ENCODE measurements at regions not wholly inside any gene's neighbourhood (a gene's known extent, or its start where the extent isn't known, plus 50 kb on each side); places are given as distances from the start of the nearest gene placed in this dataset.

GRCh38 chr17:51422634-51423033, 162.3 kb downstream of the UTP18 start:
- Histone ChIP-seq H3K27me3 (replicated peaks) (no peaks in the 10 kb centered on the region), H3K27ac (no peak overlapping the region), H3K4me3 (ENCODE audit: low read depth, low read length) (no peak overlapping the region), H3K36me3 (replicated peaks) (no peaks in the 10 kb centered on the region)
- DNase-seq = no peak
- TF ChIP-seq CTCF (IDR thresholded peaks at IDR 0.05; ENCODE audit: low read depth, low read length, missing control alignments) = no peak
- in situ Hi-C loops (cut with HindIII; ENCODE audit: low pct_ligation_motif_present, low sequenced_read_pairs) = no loop called here

- in situ Hi-C loops (cut with HindIII; ENCODE audit: low pct_ligation_motif_present, low sequenced_read_pairs) = no loop called here
- Histone ChIP-seq H3K4me3 (ENCODE audit: low read depth, low read length) (no peak overlapping the region), H3K27ac (no peak overlapping the region), H3K36me3 (replicated peaks) (no peaks in the 10 kb centered on the region), H3K27me3 (replicated peaks) (no peaks in the 10 kb centered on the region)
- no peak for TF ChIP-seq CTCF (IDR thresholded peaks at IDR 0.05; ENCODE audit: low read depth, low read length, missing control alignments)
- DNase-seq = no peak
Observed at GRCh38 chr17:51423421-51424160, 163.2 kb downstream of the UTP18 start.

GRCh38 chr17:51425773-51426172, 165.4 kb downstream of the UTP18 start:
- H3K36me3 ChIP-seq (replicated peaks) = no peaks in the 10 kb centered on the region
- in situ Hi-C loops (cut with HindIII; ENCODE audit: low pct_ligation_motif_present, low sequenced_read_pairs) = no loop called here
- no peak overlapping the region for H3K27ac ChIP-seq
- no peaks in the 10 kb centered on the region for H3K27me3 ChIP-seq (replicated peaks)
- no peak for TF ChIP-seq CTCF (IDR thresholded peaks at IDR 0.05; ENCODE audit: low read depth, low read length, missing control alignments)
- no peak overlapping the region for H3K4me3 ChIP-seq (ENCODE audit: low read depth, low read length)
- DNase-seq = no peak

- H3K27me3 ChIP-seq (replicated peaks) = no peaks in the 10 kb centered on the region
- no peak for TF ChIP-seq CTCF (IDR thresholded peaks at IDR 0.05; ENCODE audit: low read depth, low read length, missing control alignments)
- no peak for DNase-seq
- H3K36me3 ChIP-seq (replicated peaks) = no peaks in the 10 kb centered on the region
- in situ Hi-C loops (cut with HindIII; ENCODE audit: low pct_ligation_motif_present, low sequenced_read_pairs) = no loop called here
- no peak overlapping the region for H3K27ac ChIP-seq
- H3K4me3 ChIP-seq (ENCODE audit: low read depth, low read length) = no peak overlapping the region
Observed at GRCh38 chr17:51427323-51427811, 167.0 kb downstream of the UTP18 start.

- in situ Hi-C loops (cut with HindIII; ENCODE audit: low pct_ligation_motif_present, low sequenced_read_pairs) = no loop called here
- no peak for TF ChIP-seq CTCF (IDR thresholded peaks at IDR 0.05; ENCODE audit: low read depth, low read length, missing control alignments)
- DNase-seq = no peak
- H3K27ac ChIP-seq = no peak overlapping the region
- no peaks in the 10 kb centered on the region for H3K36me3 ChIP-seq (replicated peaks)
- H3K4me3 ChIP-seq (ENCODE audit: low read depth, low read length) = no peak overlapping the region
- no peaks in the 10 kb centered on the region for H3K27me3 ChIP-seq (replicated peaks)
Observed at GRCh38 chr17:51427856-51428255, 167.5 kb downstream of the UTP18 start.
